ENCODE measurements at regions not wholly inside any gene's neighbourhood (a gene's known extent, or its start where the extent isn't known, plus 50 kb on each side); places are given as distances from the start of the nearest gene placed in this dataset.

DNA sequence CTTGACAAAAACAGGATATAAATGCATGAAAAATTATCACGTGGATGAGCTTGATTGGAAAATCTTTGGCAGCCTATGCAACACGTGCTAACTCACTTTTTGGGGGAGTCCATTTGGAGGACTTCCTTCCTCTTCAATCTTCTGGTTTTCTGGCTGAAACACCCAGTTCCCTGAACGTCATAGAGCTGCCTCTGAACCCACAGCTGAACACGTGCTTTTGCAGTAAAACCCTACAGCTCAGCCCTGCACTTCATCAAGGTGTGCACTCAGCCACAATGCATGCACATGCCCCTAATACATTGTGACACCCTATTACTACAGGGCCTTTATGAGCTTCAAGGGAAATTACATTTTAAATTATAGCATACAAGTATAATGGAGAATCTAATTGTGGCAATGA lies 808.7 kb upstream of the AUTS2 start:
- Histone ChIP-seq H2BK15ac (ENCODE audit: low read depth, poor library complexity, severe bottlenecking) (no peak overlapping the region), H3K27ac (ENCODE audit: low read length, poor library complexity, severe bottlenecking) (no peak overlapping the region), H3K4ac (ENCODE audit: low read depth in 1 of 2, low read length in 2 of 2) (no peak overlapping the region), H3K4me3 (ENCODE audit: insufficient read depth in 1 of 2, low read depth in 1 of 2, low read length in 2 of 2) (no peak overlapping the region), H3K9me3 (ENCODE audit: control insufficient read depth, low read length) (no peaks in the 10 kb centered on the region), H3K9ac (ENCODE audit: low read length) (no peak overlapping the region), H3K36me3 (ENCODE audit: control insufficient read depth in 1 of 2, insufficient read depth in 2 of 2, low read depth in 1 of 2, low read length in 2 of 2) (no peaks in the 10 kb centered on the region), H3K27me3 (ENCODE audit: control insufficient read depth in 1 of 2, insufficient read depth in 1 of 2, low read length in 2 of 2) (no peaks in the 10 kb centered on the region), H2BK120ac (ENCODE audit: low read depth, low read length) (no peak overlapping the region), H3K79me1 (replicated peaks; ENCODE audit: low read length, poor library complexity, severe bottlenecking) (no peaks in the 10 kb centered on the region), H3K23ac (ENCODE audit: low read length in 2 of 2) (no peak overlapping the region), H2AFZ (ENCODE audit: low read depth, low read length) (no peak overlapping the region), H2BK12ac (ENCODE audit: low read length in 2 of 2) (no peak overlapping the region), H3K14ac (ENCODE audit: low read length in 2 of 2) (no peak overlapping the region), H3K18ac (ENCODE audit: low read depth in 1 of 2, low read length in 2 of 2) (no peak overlapping the region), H2BK5ac (ENCODE audit: low read depth, low read length, poor library complexity, severe bottlenecking) (no peak overlapping the region), H4K91ac (ENCODE audit: low read length) (no peak overlapping the region), H3K4me1 (ENCODE audit: control insufficient read depth, insufficient read depth, low read depth, low read length) (no peaks in the 10 kb centered on the region), H2AK5ac (ENCODE audit: low read length, severe bottlenecking) (no peak overlapping the region), H4K8ac (ENCODE audit: low read length) (no peak overlapping the region), H3K4me2 (ENCODE audit: low read length, poor library complexity, severe bottlenecking) (no peak overlapping the region)
- WGBS: 48% methylated on average over 3 of the region's 4 CpGs
- no peak for DNase-seq

- H3K18ac ChIP-seq (ENCODE audit: low read depth in 1 of 2, low read length in 2 of 2): no peak overlapping the region
- H2BK120ac ChIP-seq (ENCODE audit: low read depth, low read length): no peak overlapping the region
- WGBS: 51% methylated on average over 3 of the region's 3 CpGs
- no peak overlapping the region for H3K23ac ChIP-seq (ENCODE audit: low read length in 2 of 2)
- no peak overlapping the region for H4K8ac ChIP-seq (ENCODE audit: low read length)
- no peaks in the 10 kb centered on the region for H3K4me1 ChIP-seq (ENCODE audit: control insufficient read depth, insufficient read depth, low read depth, low read length)
- H3K36me3 ChIP-seq (ENCODE audit: control insufficient read depth in 1 of 2, insufficient read depth in 2 of 2, low read depth in 1 of 2, low read length in 2 of 2): no peaks in the 10 kb centered on the region
- H3K79me1 ChIP-seq (replicated peaks; ENCODE audit: low read length, poor library complexity, severe bottlenecking): no peaks in the 10 kb centered on the region
- H3K9ac ChIP-seq (ENCODE audit: low read length): no peak overlapping the region
- no peak for DNase-seq
- no peak overlapping the region for H2AK5ac ChIP-seq (ENCODE audit: low read length, severe bottlenecking)
- no peak overlapping the region for H2BK15ac ChIP-seq (ENCODE audit: low read depth, poor library complexity, severe bottlenecking)
- no peak overlapping the region for H3K4me3 ChIP-seq (ENCODE audit: insufficient read depth in 1 of 2, low read depth in 1 of 2, low read length in 2 of 2)
- H3K4me2 ChIP-seq (ENCODE audit: low read length, poor library complexity, severe bottlenecking): no peak overlapping the region
- no peak overlapping the region for H2BK5ac ChIP-seq (ENCODE audit: low read depth, low read length, poor library complexity, severe bottlenecking)
- no peak overlapping the region for H4K91ac ChIP-seq (ENCODE audit: low read length)
- H3K9me3 ChIP-seq (ENCODE audit: control insufficient read depth, low read length): no peaks in the 10 kb centered on the region
- no peak overlapping the region for H3K4ac ChIP-seq (ENCODE audit: low read depth in 1 of 2, low read length in 2 of 2)
- no peak overlapping the region for H2BK12ac ChIP-seq (ENCODE audit: low read length in 2 of 2)
- H3K27ac ChIP-seq (ENCODE audit: low read length, poor library complexity, severe bottlenecking): no peak overlapping the region
- no peak overlapping the region for H2AFZ ChIP-seq (ENCODE audit: low read depth, low read length)
- H3K27me3 ChIP-seq (ENCODE audit: control insufficient read depth in 1 of 2, insufficient read depth in 1 of 2, low read length in 2 of 2): no peaks in the 10 kb centered on the region
- H3K14ac ChIP-seq (ENCODE audit: low read length in 2 of 2): no peak overlapping the region
Measured at GRCh38 chr7:68792351-68792750, 805.9 kb upstream of the AUTS2 start.

DNA sequence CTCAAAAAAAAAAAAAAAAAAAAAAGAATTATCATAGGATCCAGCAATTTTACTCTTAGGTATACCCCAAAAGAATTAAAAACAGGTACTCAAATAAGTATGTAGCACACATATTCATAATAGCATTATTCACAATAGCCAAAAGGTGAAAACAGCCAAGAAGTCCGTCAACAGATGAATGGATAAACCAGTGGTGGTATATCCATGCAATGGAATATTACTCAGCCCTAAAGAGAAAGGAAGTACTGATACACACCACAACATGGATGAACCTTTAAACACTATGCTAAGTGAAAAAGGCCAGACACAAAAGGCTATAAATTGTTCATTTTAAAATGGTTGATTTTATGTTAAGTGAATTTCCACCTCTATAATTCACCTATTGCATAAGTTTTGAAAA lies 804.8 kb upstream of the AUTS2 start:
- Histone ChIP-seq H3K23ac (ENCODE audit: low read length in 2 of 2) (no peak overlapping the region), H3K9me3 (ENCODE audit: control insufficient read depth, low read length) (no peaks in the 10 kb centered on the region), H3K4me1 (ENCODE audit: control insufficient read depth, insufficient read depth, low read depth, low read length) (peaks cover under 1% of the 10 kb centered on the region), H3K4ac (ENCODE audit: low read depth in 1 of 2, low read length in 2 of 2) (no peak overlapping the region), H3K27me3 (ENCODE audit: control insufficient read depth in 1 of 2, insufficient read depth in 1 of 2, low read length in 2 of 2) (no peaks in the 10 kb centered on the region), H3K4me2 (ENCODE audit: low read length, poor library complexity, severe bottlenecking) (no peak overlapping the region), H3K14ac (ENCODE audit: low read length in 2 of 2) (no peak overlapping the region), H3K79me1 (replicated peaks; ENCODE audit: low read length, poor library complexity, severe bottlenecking) (no peaks in the 10 kb centered on the region), H2BK120ac (ENCODE audit: low read depth, low read length) (no peak overlapping the region), H2AK5ac (ENCODE audit: low read length, severe bottlenecking) (no peak overlapping the region), H3K4me3 (ENCODE audit: insufficient read depth in 1 of 2, low read depth in 1 of 2, low read length in 2 of 2) (no peak overlapping the region), H2BK15ac (ENCODE audit: low read depth, poor library complexity, severe bottlenecking) (no peak overlapping the region), H3K36me3 (ENCODE audit: control insufficient read depth in 1 of 2, insufficient read depth in 2 of 2, low read depth in 1 of 2, low read length in 2 of 2) (no peaks in the 10 kb centered on the region), H2AFZ (ENCODE audit: low read depth, low read length) (no peak overlapping the region), H2BK12ac (ENCODE audit: low read length in 2 of 2) (no peak overlapping the region), H3K18ac (ENCODE audit: low read depth in 1 of 2, low read length in 2 of 2) (no peak overlapping the region), H3K9ac (ENCODE audit: low read length) (no peak overlapping the region), H4K8ac (ENCODE audit: low read length) (no peak overlapping the region), H4K91ac (ENCODE audit: low read length) (no peak overlapping the region), H2BK5ac (ENCODE audit: low read depth, low read length, poor library complexity, severe bottlenecking) (no peak overlapping the region), H3K27ac (ENCODE audit: low read length, poor library complexity, severe bottlenecking) (no peak overlapping the region)
- WGBS: no CpG with 5 or more reads among the region's 1 CpG
- DNase-seq: no peak

DNA sequence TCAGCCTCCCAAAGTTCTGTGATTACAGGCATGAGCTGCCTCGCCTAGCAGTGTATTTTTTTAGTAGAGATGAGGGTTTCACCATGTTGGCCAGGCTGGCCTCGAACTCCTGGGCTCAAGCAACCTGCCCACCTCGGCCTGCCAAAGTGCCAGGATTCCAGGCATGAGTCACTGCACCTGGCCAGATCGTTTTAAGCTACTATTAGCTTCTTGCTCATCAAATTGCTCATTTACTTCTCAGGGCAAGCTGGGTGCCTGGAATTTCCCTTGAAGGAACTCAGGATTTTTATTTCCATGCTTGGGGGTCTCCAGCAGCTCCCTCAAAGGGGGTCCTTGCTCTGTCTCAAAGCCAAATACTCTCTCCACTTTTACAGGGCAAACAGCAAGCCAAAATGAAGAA lies 798.0 kb upstream of the AUTS2 start:
- Histone ChIP-seq H3K9ac (ENCODE audit: low read length) (no peak overlapping the region), H3K4ac (ENCODE audit: low read depth in 1 of 2, low read length in 2 of 2) (no peak overlapping the region), H3K9me3 (ENCODE audit: control insufficient read depth, low read length) (no peaks in the 10 kb centered on the region), H2BK5ac (ENCODE audit: low read depth, low read length, poor library complexity, severe bottlenecking) (no peak overlapping the region), H3K27ac (ENCODE audit: low read length, poor library complexity, severe bottlenecking) (no peak overlapping the region), H4K8ac (ENCODE audit: low read length) (no peak overlapping the region), H3K4me2 (ENCODE audit: low read length, poor library complexity, severe bottlenecking) (no peak overlapping the region), H2BK120ac (ENCODE audit: low read depth, low read length) (no peak overlapping the region), H2AK5ac (ENCODE audit: low read length, severe bottlenecking) (peak overlapping the region; percentile 10), H3K4me3 (ENCODE audit: insufficient read depth in 1 of 2, low read depth in 1 of 2, low read length in 2 of 2) (no peak overlapping the region), H3K79me1 (replicated peaks; ENCODE audit: low read length, poor library complexity, severe bottlenecking) (no peaks in the 10 kb centered on the region), H3K14ac (ENCODE audit: low read length in 2 of 2) (no peak overlapping the region), H3K23ac (ENCODE audit: low read length in 2 of 2) (no peak overlapping the region), H2BK15ac (ENCODE audit: low read depth, poor library complexity, severe bottlenecking) (no peak overlapping the region), H4K91ac (ENCODE audit: low read length) (no peak overlapping the region), H2AFZ (ENCODE audit: low read depth, low read length) (no peak overlapping the region), H3K27me3 (ENCODE audit: control insufficient read depth in 1 of 2, insufficient read depth in 1 of 2, low read length in 2 of 2) (no peaks in the 10 kb centered on the region), H3K4me1 (ENCODE audit: control insufficient read depth, insufficient read depth, low read depth, low read length) (peaks cover 4% of the 10 kb centered on the region), H3K36me3 (ENCODE audit: control insufficient read depth in 1 of 2, insufficient read depth in 2 of 2, low read depth in 1 of 2, low read length in 2 of 2) (no peaks in the 10 kb centered on the region), H3K18ac (ENCODE audit: low read depth in 1 of 2, low read length in 2 of 2) (no peak overlapping the region), H2BK12ac (ENCODE audit: low read length in 2 of 2) (no peak overlapping the region)
- 62% methylated on average over 4 of the region's 4 CpGs for WGBS
- no peak for DNase-seq
